Body of pancreas (tissue), 4 donors: ENCODE measurements at regions not wholly inside any gene's neighbourhood (a gene's known extent, or its start where the extent isn't known, plus 50 kb on each side); places are given as distances from the start of the nearest gene placed in this dataset.

Experiments
- ATAC-seq: fragments of 150-250 bp; one replicate; pipeline ENCODE4 v1.9.1; 2016
- DNase-seq, 4 donors: peaks; one replicate each; pipeline ENCODE4 v3.0.0-alpha.2; 2019
- H3K27ac ChIP-seq, 4 donors: fragments of 200-600 bp; sonication (generic); 1 replicate in 3 of 4; 2 replicates in 1 of 4; pipeline versions ENCODE4 v1.5.1 to v1.6.1; 2016 to 2019; ENCODE audit warnings: mild to moderate bottlenecking in 1 of 4, mixed read lengths in 1 of 4, moderate library complexity in 1 of 4
- H3K27me3 ChIP-seq, 2 donors: fragments of 200-600 bp; sonication (generic); one replicate each; pipeline ENCODE4 v1.6.0; 2016; ENCODE audit warnings: mild to moderate bottlenecking in 1 of 2
- H3K36me3 ChIP-seq, 2 donors: fragments of 200-600 bp; sonication (generic); replicated peaks in 1 of 2; 2 replicates each; pipeline ENCODE4 v1.5.1; 2016; ENCODE audit warnings: low read depth in 2 of 2; ENCODE audit not compliant: insufficient read depth in 1 of 2
- H3K4me1 ChIP-seq: fragments of 200-600 bp; sonication (generic); one replicate; pipeline ENCODE4 v1.6.0; 2016
- H3K4me3 ChIP-seq, 2 donors: fragments of 200-600 bp; sonication (generic); 1 replicate in 1 of 2; 2 replicates in 1 of 2; pipeline ENCODE4 v1.5.1; 2016 to 2019
- H3K9me3 ChIP-seq, 3 donors: fragments of 200-600 bp; sonication (generic); 1 replicate in 2 of 3; 2 replicates in 1 of 3; pipeline ENCODE4 v1.5.1; 2016
- POLR2A ChIP-seq, 3 donors: fragments of 450-650 bp; IDR thresholded peaks; one replicate each; pipeline ENCODE4 v1.6.1; 2016; ENCODE audit warnings: antibody characterized with exemption in 3 of 3, mild to moderate bottlenecking in 2 of 3
- WGBS, 2 donors: methylation state at CpG; one replicate each; pipeline ENCODE4 v1.1.5; 2017; 5-methylcytosine and 5-hydroxymethylcytosine counted together
- intact Hi-C: fragments of 100-400 bp; cut with DNase I; formaldehyde crosslinking; loops from one replicate; pipeline ENCODE4 v1.15.1; 2023
- TF ChIP-seq, protein P1 (sequence below), 7 experiments: fragments of 450-650 bp in 4 of 7; fragments of 200-600 bp in 3 of 7; sonication (generic) in 3 of 7; IDR thresholded peaks; one replicate each; pipeline ENCODE4 v1.5.1; 2016 to 2019; ENCODE audit warnings: antibody characterized with exemption in 7 of 7

DNA sequence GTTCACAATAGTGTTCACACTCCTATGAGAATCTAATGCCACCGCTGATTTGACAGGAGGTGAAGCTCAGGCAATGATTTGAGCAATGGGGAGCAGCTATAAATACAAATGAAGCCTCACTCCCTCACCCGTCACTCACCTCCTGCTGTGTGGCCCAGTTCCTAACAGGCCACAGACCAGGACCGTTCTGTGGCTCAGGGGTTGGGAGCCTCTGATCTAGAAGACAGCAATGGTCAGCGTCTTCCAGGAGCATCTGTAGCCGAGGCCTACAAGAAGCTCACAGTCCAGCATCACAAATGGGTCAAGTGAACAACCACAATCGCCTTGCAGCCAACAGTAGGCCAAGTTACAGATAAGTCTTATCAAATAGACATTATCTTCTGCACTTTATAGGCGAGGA is 110.0 kb upstream of the SLC66A3 start:
- H3K4me3 ChIP-seq = no peak overlapping the region
- H3K27me3 ChIP-seq = no peaks in the 10 kb centered on the region
- no peaks in the 10 kb centered on the region for H3K36me3 ChIP-seq
- intact Hi-C loops = no loop called here
- WGBS, 2 donors = 92 to 93% methylated on average over 7 of the region's 7 CpGs
- no peaks in the 10 kb centered on the region for H3K4me1 ChIP-seq
- TF ChIP-seq, protein P1, sequence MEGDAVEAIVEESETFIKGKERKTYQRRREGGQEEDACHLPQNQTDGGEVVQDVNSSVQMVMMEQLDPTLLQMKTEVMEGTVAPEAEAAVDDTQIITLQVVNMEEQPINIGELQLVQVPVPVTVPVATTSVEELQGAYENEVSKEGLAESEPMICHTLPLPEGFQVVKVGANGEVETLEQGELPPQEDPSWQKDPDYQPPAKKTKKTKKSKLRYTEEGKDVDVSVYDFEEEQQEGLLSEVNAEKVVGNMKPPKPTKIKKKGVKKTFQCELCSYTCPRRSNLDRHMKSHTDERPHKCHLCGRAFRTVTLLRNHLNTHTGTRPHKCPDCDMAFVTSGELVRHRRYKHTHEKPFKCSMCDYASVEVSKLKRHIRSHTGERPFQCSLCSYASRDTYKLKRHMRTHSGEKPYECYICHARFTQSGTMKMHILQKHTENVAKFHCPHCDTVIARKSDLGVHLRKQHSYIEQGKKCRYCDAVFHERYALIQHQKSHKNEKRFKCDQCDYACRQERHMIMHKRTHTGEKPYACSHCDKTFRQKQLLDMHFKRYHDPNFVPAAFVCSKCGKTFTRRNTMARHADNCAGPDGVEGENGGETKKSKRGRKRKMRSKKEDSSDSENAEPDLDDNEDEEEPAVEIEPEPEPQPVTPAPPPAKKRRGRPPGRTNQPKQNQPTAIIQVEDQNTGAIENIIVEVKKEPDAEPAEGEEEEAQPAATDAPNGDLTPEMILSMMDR (IDR thresholded peaks at IDR 0.05) = no peak
- no peak for TF ChIP-seq POLR2A (IDR thresholded peaks at IDR 0.05)
- no peaks in the 10 kb centered on the region for H3K9me3 ChIP-seq
- H3K27ac ChIP-seq = no peak overlapping the region
- ATAC-seq (no peak), DNase-seq (no peak)

DNA sequence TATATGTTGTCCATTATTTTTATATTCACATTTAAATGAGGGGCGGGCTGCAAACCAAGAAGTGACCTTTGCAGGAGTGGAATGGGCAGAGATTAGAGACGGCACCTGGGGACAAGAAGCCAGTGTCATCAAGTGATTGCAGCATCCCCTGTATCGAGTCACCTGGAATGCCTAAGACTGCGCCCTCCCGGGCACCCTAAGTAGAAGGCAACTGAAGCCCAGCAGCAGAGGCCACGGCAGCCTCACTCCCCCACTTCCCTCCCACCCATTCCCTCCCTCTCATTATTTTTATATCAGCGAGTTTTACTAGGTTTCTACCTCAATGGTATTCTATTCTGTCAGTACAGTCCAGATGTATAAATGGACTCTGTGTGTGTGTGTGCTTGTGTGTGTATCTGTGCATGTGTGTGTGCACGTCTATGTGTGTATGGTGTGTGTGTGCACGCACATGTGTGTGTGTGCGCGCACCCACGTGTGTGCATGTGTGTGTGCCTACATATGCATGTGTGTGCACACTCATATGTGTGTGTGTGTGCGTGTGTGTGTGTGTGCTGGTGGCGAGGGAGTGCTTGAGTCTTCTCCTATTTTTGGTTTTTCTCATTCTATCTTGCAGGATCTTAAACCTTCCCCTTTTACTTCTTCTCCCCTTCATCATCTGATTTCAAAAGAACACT is 106.8 kb upstream of the SLC66A3 start:
- TF ChIP-seq POLR2A (IDR thresholded peaks at IDR 0.05) = no peak
- TF ChIP-seq, protein P1 (IDR thresholded peaks at IDR 0.05) = no peak
- ATAC-seq (no peak), DNase-seq (no peak)
- no peaks in the 10 kb centered on the region for H3K36me3 ChIP-seq
- H3K27ac ChIP-seq = no peak overlapping the region
- intact Hi-C loops = no loop called here
- H3K27me3 ChIP-seq = no peaks in the 10 kb centered on the region
- WGBS, 2 donors = 90 to 91% methylated on average over 14 of the region's 14 CpGs
- H3K9me3 ChIP-seq = no peaks in the 10 kb centered on the region
- H3K4me1 ChIP-seq = no peaks in the 10 kb centered on the region
- H3K4me3 ChIP-seq = no peak overlapping the region

DNA sequence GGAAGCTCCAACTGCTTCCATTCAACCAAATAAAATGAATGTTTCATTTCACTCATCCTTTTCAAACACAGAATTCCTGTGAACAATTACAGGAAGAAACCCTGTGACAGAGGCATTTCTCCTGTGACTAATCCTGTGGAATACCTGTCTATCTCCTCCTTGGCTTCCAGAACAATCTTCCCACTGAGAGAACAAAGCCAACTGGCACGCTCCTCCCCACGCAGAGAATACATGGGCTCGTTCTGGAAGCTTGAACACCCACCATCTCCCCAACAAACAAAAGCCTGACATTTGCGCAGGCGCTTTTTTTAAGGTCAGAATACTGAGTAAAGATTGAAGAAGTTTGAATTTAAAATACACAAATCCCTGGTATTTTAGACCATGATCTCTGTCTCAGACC is 104.7 kb upstream of the SLC66A3 start:
- Histone ChIP-seq H3K4me3 (no peak overlapping the region), H3K4me1 (no peaks in the 10 kb centered on the region), H3K9me3 (no peaks in the 10 kb centered on the region), H3K27me3 (no peaks in the 10 kb centered on the region), H3K27ac (no peak overlapping the region), H3K36me3 (no peaks in the 10 kb centered on the region)
- intact Hi-C loops = no loop called here
- no peak for TF ChIP-seq POLR2A (IDR thresholded peaks at IDR 0.05)
- TF ChIP-seq, protein P1 (IDR thresholded peaks at IDR 0.05) = no peak
- no peak for ATAC-seq
- 83 to 93% methylated on average over 5 of the region's 5 CpGs for WGBS, 2 donors
- DNase-seq = no peak

DNA sequence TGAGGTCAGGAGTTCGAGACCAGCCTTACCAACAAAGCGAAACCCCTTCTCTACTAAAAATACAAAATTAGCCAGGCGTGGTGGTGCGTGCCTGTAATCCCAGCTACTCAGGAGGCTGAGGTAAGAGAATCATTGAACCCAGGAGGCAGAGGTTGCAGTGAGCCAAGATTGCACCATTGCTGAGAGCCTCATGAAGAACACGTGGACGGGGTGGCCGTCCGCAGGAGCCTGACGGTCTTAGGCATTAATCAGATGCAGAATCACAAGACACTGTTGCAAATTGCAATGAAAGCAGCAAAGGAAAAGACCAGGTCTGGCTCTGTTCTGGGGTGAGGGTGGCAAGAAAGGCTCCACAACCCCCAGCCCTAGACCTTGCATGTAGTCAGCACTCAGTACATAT is 104.0 kb upstream of the SLC66A3 start:
- intact Hi-C loops = no loop called here
- H3K9me3 ChIP-seq = no peaks in the 10 kb centered on the region
- TF ChIP-seq, protein P1 (IDR thresholded peaks at IDR 0.05) = no peak
- TF ChIP-seq POLR2A (IDR thresholded peaks at IDR 0.05) = no peak
- 97 to 98% methylated on average over 9 of the region's 9 CpGs for WGBS, 2 donors
- no peaks in the 10 kb centered on the region for H3K27me3 ChIP-seq
- H3K4me1 ChIP-seq = no peaks in the 10 kb centered on the region
- no peak overlapping the region for H3K4me3 ChIP-seq
- H3K36me3 ChIP-seq = no peaks in the 10 kb centered on the region
- no peak overlapping the region for H3K27ac ChIP-seq
- DNase-seq = no peak
- no peak for ATAC-seq

GRCh38 chr2:11053546-11053945 is 101.7 kb upstream of the SLC66A3 start:
- no peak overlapping the region for H3K4me3 ChIP-seq
- TF ChIP-seq, protein P1 (IDR thresholded peaks at IDR 0.05) = no peak
- TF ChIP-seq POLR2A (IDR thresholded peaks at IDR 0.05) = no peak
- no peaks in the 10 kb centered on the region for H3K4me1 ChIP-seq
- H3K36me3 ChIP-seq = no peaks in the 10 kb centered on the region
- H3K27me3 ChIP-seq = no peaks in the 10 kb centered on the region
- no peak for ATAC-seq
- no peak overlapping the region for H3K27ac ChIP-seq
- WGBS, 2 donors = 90 to 92% methylated on average over 9 to 12 of the region's 12 CpGs
- intact Hi-C loops = no loop called here
- H3K9me3 ChIP-seq = no peaks in the 10 kb centered on the region
- DNase-seq = no peak
